ENCODE measurements at regions not wholly inside any gene's neighbourhood (a gene's known extent, or its start where the extent isn't known, plus 50 kb on each side); places are given as distances from the start of the nearest gene placed in this dataset.

GRCh38 chr2:42865884-42866881 lies 73.8 kb upstream of the HAAO start:
- Histone ChIP-seq H3K36me3 (ENCODE audit: control insufficient read depth in 1 of 2, insufficient read depth in 2 of 2, low read length in 2 of 2) (no peaks in the 10 kb centered on the region), H3K27me3 (ENCODE audit: insufficient read depth, low read length) (no peaks in the 10 kb centered on the region), H3K4me3 (replicated peaks in 1 of 2; ENCODE audit: low read depth in 1 of 2, low read length in 2 of 2) (no peak overlapping the region), H2AFZ (ENCODE audit: low read depth, low read length, poor library complexity, severe bottlenecking) (no peak overlapping the region), H3K79me2 (ENCODE audit: insufficient read depth, low read length) (no peaks in the 10 kb centered on the region), H3K4me2 (ENCODE audit: low read length) (no peak overlapping the region), H3K9me2 (ENCODE audit: insufficient read depth) (no peaks in the 10 kb centered on the region), H3K4me1 (ENCODE audit: control insufficient read depth in 1 of 2, insufficient read depth in 2 of 2, low read length in 2 of 2) (no peaks in the 10 kb centered on the region), H3K9me3 (ENCODE audit: control insufficient read depth in 1 of 2, insufficient read depth in 1 of 2, low read depth in 1 of 2, low read length in 2 of 2) (peaks cover 5 to 7% of the 10 kb centered on the region in 2 experiments; a peak in 3 of 4 replicates), H3K27ac (ENCODE audit: low read depth, low read length) (no peak overlapping the region), H3K9ac (ENCODE audit: low read length) (no peak overlapping the region), H4K20me1 (ENCODE audit: insufficient read depth) (no peaks in the 10 kb centered on the region)
- intact Hi-C loops (cut with micrococcal nuclease): no loop called here
- no TSS peak for BruUV-seq (replicated peaks)
- DNase-seq (ENCODE audit: low read depth, low spot score) (no peak), ATAC-seq (no peak)
- no peak for TF ChIP-seq EGR1 (IDR thresholded peaks at IDR 0.05; ENCODE audit: low read depth)
- no peak for TF ChIP-seq EZH2 (IDR thresholded peaks at IDR 0.05)
- no peak for TF ChIP-seq SRF (IDR thresholded peaks at IDR 0.05; ENCODE audit: low read depth)
- TF ChIP-seq EZH2phosphoT487 (IDR thresholded peaks at IDR 0.05; ENCODE audit: borderline replicate concordance): no peak
- TF ChIP-seq, protein P1, sequence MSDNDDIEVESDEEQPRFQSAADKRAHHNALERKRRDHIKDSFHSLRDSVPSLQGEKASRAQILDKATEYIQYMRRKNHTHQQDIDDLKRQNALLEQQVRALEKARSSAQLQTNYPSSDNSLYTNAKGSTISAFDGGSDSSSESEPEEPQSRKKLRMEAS (IDR thresholded peaks at IDR 0.05): no peak
- TF ChIP-seq SP1 (IDR thresholded peaks at IDR 0.05; ENCODE audit: low read depth): no peak
- no peak for TF ChIP-seq FOSL1 (IDR thresholded peaks at IDR 0.05; ENCODE audit: low read depth)
- TF ChIP-seq JUND (IDR thresholded peaks at IDR 0.05): no peak
- TF ChIP-seq ZBTB33 (IDR thresholded peaks at IDR 0.05; ENCODE audit: extremely low read depth, insufficient replicate concordance, low read length): no peak
- TF ChIP-seq, protein P2, sequence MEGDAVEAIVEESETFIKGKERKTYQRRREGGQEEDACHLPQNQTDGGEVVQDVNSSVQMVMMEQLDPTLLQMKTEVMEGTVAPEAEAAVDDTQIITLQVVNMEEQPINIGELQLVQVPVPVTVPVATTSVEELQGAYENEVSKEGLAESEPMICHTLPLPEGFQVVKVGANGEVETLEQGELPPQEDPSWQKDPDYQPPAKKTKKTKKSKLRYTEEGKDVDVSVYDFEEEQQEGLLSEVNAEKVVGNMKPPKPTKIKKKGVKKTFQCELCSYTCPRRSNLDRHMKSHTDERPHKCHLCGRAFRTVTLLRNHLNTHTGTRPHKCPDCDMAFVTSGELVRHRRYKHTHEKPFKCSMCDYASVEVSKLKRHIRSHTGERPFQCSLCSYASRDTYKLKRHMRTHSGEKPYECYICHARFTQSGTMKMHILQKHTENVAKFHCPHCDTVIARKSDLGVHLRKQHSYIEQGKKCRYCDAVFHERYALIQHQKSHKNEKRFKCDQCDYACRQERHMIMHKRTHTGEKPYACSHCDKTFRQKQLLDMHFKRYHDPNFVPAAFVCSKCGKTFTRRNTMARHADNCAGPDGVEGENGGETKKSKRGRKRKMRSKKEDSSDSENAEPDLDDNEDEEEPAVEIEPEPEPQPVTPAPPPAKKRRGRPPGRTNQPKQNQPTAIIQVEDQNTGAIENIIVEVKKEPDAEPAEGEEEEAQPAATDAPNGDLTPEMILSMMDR (IDR thresholded peaks at IDR 0.05 in 2 of 3, conservative IDR thresholded peaks at IDR 0.05 in 1 of 3; ENCODE audit: borderline replicate concordance in 1 of 3, insufficient read depth in 1 of 3, low read depth in 2 of 3, low read length in 2 of 3): no peak
- no peak for TF ChIP-seq RAD21 (IDR thresholded peaks at IDR 0.05; ENCODE audit: low read depth)
- no peak for TF ChIP-seq ZFX (IDR thresholded peaks at IDR 0.05)
- TF ChIP-seq ZNF274 (IDR thresholded peaks at IDR 0.05; ENCODE audit: low read depth, low read length): no peak
- no peak for TF ChIP-seq CEBPB (IDR thresholded peaks at IDR 0.05; ENCODE audit: low read depth)
- no peak for TF ChIP-seq CBX3 (IDR thresholded peaks at IDR 0.05; ENCODE audit: low read depth)
- no peak for TF ChIP-seq ELF1 (IDR thresholded peaks at IDR 0.05; ENCODE audit: borderline replicate concordance, low read depth)
- ChIA-PET POLR2A (no interaction called here), CTCF (no interaction called here), RAD21 (ENCODE audit: low non-redundant PET in 1 of 2, low total read pairs in 2 of 2, uncharacterized antibody in 2 of 2, unreplicated experiment in 2 of 2) (no interaction called here)
